ENCODE measurements at regions not wholly inside any gene's neighbourhood (a gene's known extent, or its start where the extent isn't known, plus 50 kb on each side); places are given as distances from the start of the nearest gene placed in this dataset.

DNA sequence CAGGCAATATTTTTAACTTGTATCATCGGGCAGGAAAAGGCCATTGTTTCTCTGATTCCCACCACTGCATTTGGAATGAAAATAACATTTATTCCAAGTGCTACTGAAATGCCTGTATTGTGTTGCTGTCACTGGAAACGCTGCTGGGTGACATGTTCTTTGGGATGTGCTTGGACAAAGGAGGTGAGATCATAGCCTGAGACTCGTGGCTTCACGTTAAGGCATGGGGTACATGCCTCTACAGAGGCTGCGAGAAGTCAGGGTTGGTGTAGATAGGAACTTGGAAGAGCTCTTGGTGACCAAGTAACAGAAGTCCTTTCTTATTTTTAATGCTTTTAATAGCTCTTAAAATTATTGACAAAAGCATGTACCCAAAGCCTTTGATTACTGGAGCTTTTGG, 58.8 kb upstream of the MAF start:
- peaks cover 3% of the 10 kb centered on the region for H3K27me3 Mint-ChIP-seq (ENCODE audit: unreplicated experiment)
- no peak overlapping the region for H3K27ac Mint-ChIP-seq (ENCODE audit: unreplicated experiment)
- no peak for DNase-seq
- TF ChIP-seq, protein P1, sequence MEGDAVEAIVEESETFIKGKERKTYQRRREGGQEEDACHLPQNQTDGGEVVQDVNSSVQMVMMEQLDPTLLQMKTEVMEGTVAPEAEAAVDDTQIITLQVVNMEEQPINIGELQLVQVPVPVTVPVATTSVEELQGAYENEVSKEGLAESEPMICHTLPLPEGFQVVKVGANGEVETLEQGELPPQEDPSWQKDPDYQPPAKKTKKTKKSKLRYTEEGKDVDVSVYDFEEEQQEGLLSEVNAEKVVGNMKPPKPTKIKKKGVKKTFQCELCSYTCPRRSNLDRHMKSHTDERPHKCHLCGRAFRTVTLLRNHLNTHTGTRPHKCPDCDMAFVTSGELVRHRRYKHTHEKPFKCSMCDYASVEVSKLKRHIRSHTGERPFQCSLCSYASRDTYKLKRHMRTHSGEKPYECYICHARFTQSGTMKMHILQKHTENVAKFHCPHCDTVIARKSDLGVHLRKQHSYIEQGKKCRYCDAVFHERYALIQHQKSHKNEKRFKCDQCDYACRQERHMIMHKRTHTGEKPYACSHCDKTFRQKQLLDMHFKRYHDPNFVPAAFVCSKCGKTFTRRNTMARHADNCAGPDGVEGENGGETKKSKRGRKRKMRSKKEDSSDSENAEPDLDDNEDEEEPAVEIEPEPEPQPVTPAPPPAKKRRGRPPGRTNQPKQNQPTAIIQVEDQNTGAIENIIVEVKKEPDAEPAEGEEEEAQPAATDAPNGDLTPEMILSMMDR (IDR thresholded peaks at IDR 0.05; ENCODE audit: partially characterized antibody, unreplicated experiment), result no peak
- H3K4me1 Mint-ChIP-seq (ENCODE audit: low read depth, unreplicated experiment), result peaks cover 2% of the 10 kb centered on the region
- H3K36me3 Mint-ChIP-seq (ENCODE audit: unreplicated experiment), result peaks cover 9% of the 10 kb centered on the region
- H3K4me3 Mint-ChIP-seq (ENCODE audit: unreplicated experiment), result no peak overlapping the region
- peaks cover 2% of the 10 kb centered on the region for H3K9me3 Mint-ChIP-seq (ENCODE audit: unreplicated experiment)

DNA sequence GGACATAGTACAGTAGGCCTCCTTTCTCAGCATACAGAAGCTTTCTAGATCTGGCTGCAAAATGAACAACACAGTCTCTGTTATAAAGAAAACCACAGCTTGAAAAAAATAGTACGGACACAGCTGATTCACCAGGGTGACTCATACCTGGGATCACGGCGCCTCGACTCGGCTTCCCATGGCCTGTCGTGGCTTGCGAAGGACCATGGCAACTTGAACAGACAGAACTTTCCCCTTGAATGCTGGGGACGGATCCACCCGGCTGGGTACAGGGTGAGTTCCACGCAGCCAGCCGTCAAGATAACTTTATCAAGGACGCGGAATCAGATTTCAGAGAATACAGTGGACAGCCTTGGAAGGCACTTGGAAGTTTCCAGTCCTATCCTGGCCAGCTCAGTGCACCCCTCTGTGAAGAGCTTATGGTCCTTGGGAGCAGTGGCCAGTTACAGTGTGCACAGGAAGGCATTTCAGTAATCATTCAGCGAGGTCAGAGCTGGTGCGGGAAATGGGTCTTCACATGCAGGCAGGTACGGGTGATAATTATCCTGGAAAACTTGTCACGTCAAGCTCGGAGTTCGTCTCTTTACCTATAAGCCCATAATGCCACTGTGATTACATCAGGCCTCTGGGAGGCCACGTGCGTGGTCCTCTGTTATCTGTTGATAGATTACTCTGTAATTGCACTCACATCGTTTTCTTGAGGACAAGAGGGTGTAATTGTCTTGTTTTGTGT, 57.9 kb upstream of the MAF start:
- Mint-ChIP-seq H3K9me3 (ENCODE audit: unreplicated experiment) (peaks cover 2% of the 10 kb centered on the region), H3K27me3 (ENCODE audit: unreplicated experiment) (peaks cover 3% of the 10 kb centered on the region), H3K36me3 (ENCODE audit: unreplicated experiment) (peaks cover 9% of the 10 kb centered on the region), H3K27ac (ENCODE audit: unreplicated experiment) (no peak overlapping the region), H3K4me3 (ENCODE audit: unreplicated experiment) (no peak overlapping the region), H3K4me1 (ENCODE audit: low read depth, unreplicated experiment) (peaks cover 2% of the 10 kb centered on the region)
- TF ChIP-seq, protein P1 (IDR thresholded peaks at IDR 0.05; ENCODE audit: partially characterized antibody, unreplicated experiment), result no peak
- no peak for DNase-seq

DNA sequence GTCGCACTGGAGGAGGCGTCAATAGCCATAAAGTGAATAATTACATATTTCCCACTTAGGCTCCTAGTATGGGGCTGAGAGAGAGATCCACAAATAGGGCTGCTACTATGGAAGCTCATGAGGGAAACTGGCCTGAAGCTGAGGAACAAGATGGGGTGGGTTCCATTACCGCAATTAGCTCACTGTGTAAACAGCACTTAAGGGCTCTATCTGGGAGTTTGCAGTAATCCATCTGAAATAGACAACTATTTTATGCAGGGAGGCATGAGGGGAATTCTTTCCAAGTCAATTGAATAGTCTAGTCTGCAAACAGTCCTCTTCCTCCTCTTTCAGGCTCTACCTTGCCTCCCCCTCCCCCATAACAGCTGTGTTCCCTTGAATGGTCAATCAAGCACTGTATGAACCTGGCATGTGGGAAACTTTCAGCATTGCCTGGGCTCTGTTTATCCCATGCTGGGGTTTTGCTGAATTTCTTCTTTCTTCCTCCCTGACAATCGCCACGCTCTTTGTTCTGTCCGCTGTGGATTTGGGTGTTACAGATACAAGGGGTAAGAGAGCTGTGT, 56.1 kb upstream of the MAF start:
- no peak for DNase-seq
- H3K9me3 Mint-ChIP-seq (ENCODE audit: unreplicated experiment), result peaks cover 2% of the 10 kb centered on the region
- no peak overlapping the region for H3K4me3 Mint-ChIP-seq (ENCODE audit: unreplicated experiment)
- H3K4me1 Mint-ChIP-seq (ENCODE audit: low read depth, unreplicated experiment), result peaks cover 2% of the 10 kb centered on the region
- H3K27me3 Mint-ChIP-seq (ENCODE audit: unreplicated experiment), result peaks cover 3% of the 10 kb centered on the region
- peaks cover 2% of the 10 kb centered on the region for H3K36me3 Mint-ChIP-seq (ENCODE audit: unreplicated experiment)
- TF ChIP-seq, protein P1 (IDR thresholded peaks at IDR 0.05; ENCODE audit: partially characterized antibody, unreplicated experiment), result no peak
- no peak overlapping the region for H3K27ac Mint-ChIP-seq (ENCODE audit: unreplicated experiment)

DNA sequence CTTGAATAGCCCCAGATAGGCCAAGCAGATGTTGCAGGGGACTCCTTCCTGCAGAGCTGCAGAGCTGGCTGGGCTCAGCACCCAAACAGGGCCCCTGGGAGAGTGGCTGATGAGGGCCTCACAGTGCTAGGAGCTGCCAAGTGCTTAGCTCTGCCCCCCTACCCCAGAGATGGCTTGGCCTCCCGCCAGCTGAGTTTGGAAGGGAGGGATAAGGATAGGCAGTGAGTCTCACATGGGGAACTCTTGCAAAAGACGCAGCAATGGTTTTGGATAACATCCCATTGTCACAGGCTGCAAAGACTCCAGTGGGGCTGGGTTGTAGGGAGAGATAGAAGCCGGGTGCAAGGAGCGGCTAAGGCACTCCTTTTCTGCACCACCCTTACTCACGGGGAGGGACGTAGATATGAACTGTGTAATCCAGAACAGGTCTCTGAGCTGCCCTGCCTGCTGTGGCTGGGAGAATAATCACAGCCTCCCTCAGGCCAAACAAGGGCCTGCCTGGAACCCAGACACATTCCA, 52.9 kb upstream of the MAF start:
- peaks cover 3% of the 10 kb centered on the region for H3K9me3 Mint-ChIP-seq (ENCODE audit: unreplicated experiment)
- peaks cover 3% of the 10 kb centered on the region for H3K27me3 Mint-ChIP-seq (ENCODE audit: unreplicated experiment)
- H3K36me3 Mint-ChIP-seq (ENCODE audit: unreplicated experiment), result no peaks in the 10 kb centered on the region
- TF ChIP-seq, protein P1 (IDR thresholded peaks at IDR 0.05; ENCODE audit: partially characterized antibody, unreplicated experiment), result no peak
- no peak for DNase-seq
- H3K27ac Mint-ChIP-seq (ENCODE audit: unreplicated experiment), result no peak overlapping the region
- H3K4me1 Mint-ChIP-seq (ENCODE audit: low read depth, unreplicated experiment), result peaks cover 6% of the 10 kb centered on the region
- no peak overlapping the region for H3K4me3 Mint-ChIP-seq (ENCODE audit: unreplicated experiment)

DNA sequence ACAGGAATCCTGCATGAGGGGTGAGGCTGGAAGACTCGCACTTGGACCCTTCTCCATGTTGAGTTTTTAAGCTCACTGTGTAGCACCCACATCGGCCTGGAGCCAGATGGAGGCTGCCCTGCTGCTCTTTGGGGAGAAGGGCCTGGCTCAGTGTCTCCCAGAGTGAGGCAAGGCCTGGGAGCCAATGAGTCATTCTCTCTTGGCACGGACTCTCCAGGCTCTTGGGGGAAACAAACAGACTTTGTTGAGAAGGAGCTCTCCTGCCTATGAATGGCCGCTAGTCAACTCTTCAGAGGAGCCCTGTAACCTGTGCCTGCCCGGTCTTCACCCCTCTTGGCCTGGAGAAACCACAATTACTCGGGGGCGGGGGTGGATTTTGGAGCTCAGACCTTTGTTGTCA, 50.8 kb upstream of the MAF start:
- Mint-ChIP-seq H3K27me3 (ENCODE audit: unreplicated experiment) (peaks cover 3% of the 10 kb centered on the region), H3K9me3 (ENCODE audit: unreplicated experiment) (peaks cover 3% of the 10 kb centered on the region), H3K4me3 (ENCODE audit: unreplicated experiment) (no peak overlapping the region), H3K4me1 (ENCODE audit: low read depth, unreplicated experiment) (peaks cover 5% of the 10 kb centered on the region), H3K27ac (ENCODE audit: unreplicated experiment) (no peak overlapping the region), H3K36me3 (ENCODE audit: unreplicated experiment) (no peaks in the 10 kb centered on the region)
- no peak for DNase-seq
- TF ChIP-seq, protein P1 (IDR thresholded peaks at IDR 0.05; ENCODE audit: partially characterized antibody, unreplicated experiment), result no peak

All from glutamatergic neuron (in vitro differentiated cells).